ENCODE measurements at regions not wholly inside any gene's neighbourhood (a gene's known extent, or its start where the extent isn't known, plus 50 kb on each side); places are given as distances from the start of the nearest gene placed in this dataset.

- BruUV-seq (replicated peaks) = no TSS peak
- Mint-ChIP-seq H3K36me3 (ENCODE audit: insufficient read depth, unreplicated experiment) (no peaks in the 10 kb centered on the region), H3K9me3 (ENCODE audit: unreplicated experiment) (no peaks in the 10 kb centered on the region), H3K27me3 (ENCODE audit: insufficient read depth, unreplicated experiment) (no peaks in the 10 kb centered on the region), H3K27ac (ENCODE audit: low read depth, unreplicated experiment) (peak overlapping the region; percentile 63), H3K4me1 (ENCODE audit: insufficient read depth, unreplicated experiment) (peaks cover 47% of the 10 kb centered on the region), H3K4me3 (ENCODE audit: unreplicated experiment) (peak overlapping the region; percentile 59)
- ChIA-PET POLR2A (interaction anchor here (0.6 to 2.8 kb wide), 20 partner anchors 10 to 229 kb away, joined by 3 to 33 read pairs (median 4); partner anchors contain the start of genes NCOR2 and UBC), CTCF (interaction anchor here (0.6 to 1.6 kb wide), 9 partner anchors 32 to 187 kb away, joined by 3 to 4 read pairs (median 3); no protein-coding TSS in a partner anchor)
- DNase-seq (ENCODE audit: unreplicated experiment) = peak; percentile 87
- intact Hi-C loops (cut with micrococcal nuclease) = loop anchor here (5.0 to 10.0 kb wide), 5 partner anchors 43 to 648 kb away; no protein-coding TSS in a partner anchor
- no peak for TF ChIP-seq CTCF (IDR thresholded peaks at IDR 0.05; ENCODE audit: unreplicated experiment)
These were observed 117.7 kb upstream of the NCOR2 start for GRCh38 chr12:124684971-124685688.

- Mint-ChIP-seq H3K4me3 (ENCODE audit: unreplicated experiment) (peak overlapping the region; percentile 59), H3K4me1 (ENCODE audit: insufficient read depth, unreplicated experiment) (peaks cover 49% of the 10 kb centered on the region), H3K36me3 (ENCODE audit: insufficient read depth, unreplicated experiment) (no peaks in the 10 kb centered on the region), H3K9me3 (ENCODE audit: unreplicated experiment) (no peaks in the 10 kb centered on the region), H3K27ac (ENCODE audit: low read depth, unreplicated experiment) (peak overlapping the region; percentile 63), H3K27me3 (ENCODE audit: insufficient read depth, unreplicated experiment) (no peaks in the 10 kb centered on the region)
- no peak for TF ChIP-seq CTCF (IDR thresholded peaks at IDR 0.05; ENCODE audit: unreplicated experiment)
- POLR2A ChIA-PET = interaction anchor here (0.6 to 2.8 kb wide), 11 partner anchors 10 to 166 kb away, joined by 3 to 33 read pairs (median 5); no protein-coding TSS in a partner anchor
- CTCF ChIA-PET = interaction anchor here (0.6 to 1.0 kb wide), 3 partner anchors 51 to 167 kb away, joined by 3 read pairs; no protein-coding TSS in a partner anchor
- BruUV-seq (replicated peaks) = no TSS peak
- no peak for DNase-seq (ENCODE audit: unreplicated experiment)
- intact Hi-C loops (cut with micrococcal nuclease) = loop anchor here (5.0 to 10.0 kb wide), 5 partner anchors 42 to 647 kb away; no protein-coding TSS in a partner anchor
These were observed 117.1 kb upstream of the NCOR2 start for GRCh38 chr12:124684496-124684895.

GRCh38 chr12:124683152-124684124, 116.0 kb upstream of the NCOR2 start:
- no peaks in the 10 kb centered on the region for H3K9me3 Mint-ChIP-seq (ENCODE audit: unreplicated experiment)
- no TSS peak for BruUV-seq (replicated peaks)
- H3K4me3 Mint-ChIP-seq (ENCODE audit: unreplicated experiment) = no peak overlapping the region
- ChIA-PET CTCF (interaction anchor here (0.9 to 1.6 kb wide), 2 partner anchors 82 to 164 kb away, joined by 3 to 5 read pairs; no protein-coding TSS in a partner anchor), POLR2A (interaction anchor here (0.6 to 2.8 kb wide), 10 partner anchors 11 to 165 kb away, joined by 3 to 12 read pairs (median 4); no protein-coding TSS in a partner anchor)
- H3K36me3 Mint-ChIP-seq (ENCODE audit: insufficient read depth, unreplicated experiment) = no peaks in the 10 kb centered on the region
- peaks cover 54% of the 10 kb centered on the region for H3K4me1 Mint-ChIP-seq (ENCODE audit: insufficient read depth, unreplicated experiment)
- H3K27ac Mint-ChIP-seq (ENCODE audit: low read depth, unreplicated experiment) = peak overlapping the region; percentile 72
- intact Hi-C loops (cut with micrococcal nuclease) = loop anchor here (5.0 to 10.0 kb wide), 5 partner anchors 41 to 646 kb away; no protein-coding TSS in a partner anchor
- DNase-seq (ENCODE audit: unreplicated experiment) = peak; percentile 56
- no peaks in the 10 kb centered on the region for H3K27me3 Mint-ChIP-seq (ENCODE audit: insufficient read depth, unreplicated experiment)
- no peak for TF ChIP-seq CTCF (IDR thresholded peaks at IDR 0.05; ENCODE audit: unreplicated experiment)

Data from MCF 10A (cell line).